ENCODE measurements at regions not wholly inside any gene's neighbourhood (a gene's known extent, or its start where the extent isn't known, plus 50 kb on each side); places are given as distances from the start of the nearest gene placed in this dataset.

GRCh38 chr2:14713248-14713647 lies 80.7 kb downstream of the LRATD1 start:
- no peak overlapping the region for H3K4me3 ChIP-seq (replicated peaks; ENCODE audit: low read depth, low read length)
- no peak for DNase-seq (ENCODE audit: low read depth)
- TF ChIP-seq CTCF (IDR thresholded peaks at IDR 0.05; ENCODE audit: low read length, missing control alignments), result no peak

GRCh38 chr2:14715600-14715999 lies 83.1 kb downstream of the LRATD1 start:
- no peak for TF ChIP-seq CTCF (IDR thresholded peaks at IDR 0.05; ENCODE audit: low read length, missing control alignments)
- H3K4me3 ChIP-seq (replicated peaks; ENCODE audit: low read depth, low read length), result no peak overlapping the region
- no peak for DNase-seq (ENCODE audit: low read depth)

- DNase-seq (ENCODE audit: low read depth), result no peak
- no peak overlapping the region for H3K4me3 ChIP-seq (replicated peaks; ENCODE audit: low read depth, low read length)
- no peak for TF ChIP-seq CTCF (IDR thresholded peaks at IDR 0.05; ENCODE audit: low read length, missing control alignments)
Measured at GRCh38 chr2:14716319-14716718, 83.8 kb downstream of the LRATD1 start.

- no peak for TF ChIP-seq CTCF (IDR thresholded peaks at IDR 0.05; ENCODE audit: low read length, missing control alignments)
- no peak overlapping the region for H3K4me3 ChIP-seq (replicated peaks; ENCODE audit: low read depth, low read length)
- no peak for DNase-seq (ENCODE audit: low read depth)
Measured at GRCh38 chr2:14717131-14717530, 84.6 kb downstream of the LRATD1 start.

- TF ChIP-seq CTCF (IDR thresholded peaks at IDR 0.05; ENCODE audit: low read length, missing control alignments), result no peak
- no peak for DNase-seq (ENCODE audit: low read depth)
- no peak overlapping the region for H3K4me3 ChIP-seq (replicated peaks; ENCODE audit: low read depth, low read length)
Measured at GRCh38 chr2:14720319-14720718, 87.8 kb downstream of the LRATD1 start.

GRCh38 chr2:14720739-14721138 lies 88.2 kb downstream of the LRATD1 start:
- DNase-seq (ENCODE audit: low read depth), result no peak
- no peak for TF ChIP-seq CTCF (IDR thresholded peaks at IDR 0.05; ENCODE audit: low read length, missing control alignments)
- no peak overlapping the region for H3K4me3 ChIP-seq (replicated peaks; ENCODE audit: low read depth, low read length)

GRCh38 chr2:14722904-14723570 lies 90.5 kb downstream of the LRATD1 start:
- TF ChIP-seq CTCF (IDR thresholded peaks at IDR 0.05; ENCODE audit: low read length, missing control alignments), result no peak
- DNase-seq (ENCODE audit: low read depth), result no peak
- H3K4me3 ChIP-seq (replicated peaks; ENCODE audit: low read depth, low read length), result no peak overlapping the region

All from fibroblast of pulmonary artery (primary cell).